K562 (cell line): ENCODE measurements at regions not wholly inside any gene's neighbourhood (a gene's known extent, or its start where the extent isn't known, plus 50 kb on each side); places are given as distances from the start of the nearest gene placed in this dataset.

Experiments
- ATAC-seq: fragments of 200-7000 bp; cut with Tn5 transposase; 3 replicates; pipeline ENCODE4 v1.9.1; 2020; ENCODE audit warnings: moderate library complexity
- BruUV-seq: library from RNA; stranded (reverse); fragments of 400-500 nt; replicated peaks from 2 replicates; lab custom pipeline; 2021; lab: Mats Ljungman, UMichigan
- CTCF ChIA-PET: fragments of 300-600 bp; formaldehyde crosslinking; extraction: SDS; loops from one replicate; lab custom pipeline; 2021; ENCODE audit warnings: low intra/inter-chr PET ratio; lab: Yijun Ruan, JAX
- POLR2A ChIA-PET: fragments of 300-600, 350-650 bp; sonication (Branson Sonifier 250); formaldehyde crosslinking; extraction: SDS; loops from one replicate; lab custom pipeline; 2021; ENCODE audit warnings: antibody characterized with exemption, inconsistent platforms; lab: Yijun Ruan, JAX
- DNase-seq, 4 experiments: peaks; one replicate each; pipeline versions ENCODE4 v3.0.0 to v3.0.0-alpha.2; 2011 to 2018; ENCODE audit warnings: low spot score in 3 of 4, mixed read lengths in 3 of 4; ENCODE audit errors: extremely low read depth in 1 of 4
- FAIRE-seq: peaks from 2 replicates; lab custom pipeline; 2011; peaks lifted over from hg19 to GRCh38; lab: Jason Lieb, UNC
- H2AFZ ChIP-seq: 2 replicates; pipeline ENCODE4 v1.6.0; 2011; ENCODE audit warnings: low read depth, low read length, control low read depth, inconsistent platforms
- H3K27ac ChIP-seq: fragments of 200-600 bp; 3 replicates; pipeline ENCODE4 v1.8.0; 2011; ENCODE audit warnings: low read depth, mild to moderate bottlenecking, control low read depth, inconsistent platforms, low read length, moderate library complexity, mixed read lengths; ENCODE audit errors: extremely low read depth
- H3K27me3 ChIP-seq, 2 experiments: fragments of 300-600 bp in 1 of 2; 2 replicates in 1 of 2; 3 replicates in 1 of 2; pipeline versions ENCODE4 v1.6.0 to v1.8.0; 2011; ENCODE audit warnings: inconsistent platforms in 2 of 2, low read length in 2 of 2, mild to moderate bottlenecking in 1 of 2, mixed read lengths in 1 of 2, moderate library complexity in 1 of 2; ENCODE audit not compliant: control insufficient read depth in 2 of 2, insufficient read depth in 2 of 2
- H3K36me3 ChIP-seq: fragments of 300-600 bp; 3 replicates; pipeline ENCODE4 v1.8.0; 2011; ENCODE audit warnings: mild to moderate bottlenecking, low read length, inconsistent platforms; ENCODE audit not compliant: control insufficient read depth, insufficient read depth
- H3K4me1 ChIP-seq, 2 experiments: fragments of 200-600 bp in 1 of 2; replicated peaks in 1 of 2; 2 replicates in 1 of 2; 3 replicates in 1 of 2; pipeline versions ENCODE4 v1.5.1 to v1.8.0; 2011; ENCODE audit warnings: inconsistent platforms in 2 of 2, low read length in 2 of 2, mild to moderate bottlenecking in 1 of 2, mixed read lengths in 1 of 2, moderate library complexity in 1 of 2; ENCODE audit not compliant: control insufficient read depth in 2 of 2, insufficient read depth in 2 of 2
- H3K4me2 ChIP-seq: 2 replicates; pipeline ENCODE4 v1.6.1; 2011; ENCODE audit warnings: low read length, control low read depth, inconsistent platforms, mixed read lengths; ENCODE audit not compliant: insufficient read depth
- H3K4me3 ChIP-seq: fragments of 200-600 bp; sonication (generic), shearing (Covaris generic); 2 replicates; pipeline ENCODE4 v1.5.1; 2016; ENCODE audit warnings: control low read depth, inconsistent platforms
- H3K79me2 ChIP-seq: fragments of 200-600 bp; 3 replicates; pipeline ENCODE4 v1.8.0; 2011; ENCODE audit warnings: low read length, inconsistent platforms; ENCODE audit not compliant: control insufficient read depth, insufficient read depth
- H3K9ac ChIP-seq, 2 experiments: 2 replicates each; pipeline versions ENCODE4 v1.6.0 to v1.6.1; 2011; ENCODE audit warnings: low read depth in 2 of 2, low read length in 2 of 2, control low read depth in 1 of 2, inconsistent platforms in 1 of 2, mild to moderate bottlenecking in 1 of 2, mixed read lengths in 1 of 2; ENCODE audit not compliant: insufficient read depth in 1 of 2
- H3K9me1 ChIP-seq: one replicate; pipeline ENCODE4 v1.6.0; 2011; ENCODE audit warnings: inconsistent platforms, mild to moderate bottlenecking, low read length, moderate library complexity; ENCODE audit not compliant: control insufficient read depth, insufficient read depth
- H3K9me3 ChIP-seq: replicated peaks from 2 replicates; pipeline ENCODE4 v1.5.1; 2011; ENCODE audit warnings: low read depth, low read length, inconsistent platforms; ENCODE audit not compliant: control insufficient read depth, insufficient read depth
- H4K20me1 ChIP-seq: replicated peaks from 2 replicates; pipeline ENCODE4 v1.6.1; 2011; ENCODE audit warnings: low read length, inconsistent platforms, mixed read lengths; ENCODE audit not compliant: control insufficient read depth, insufficient read depth
- C11orf30 ChIP-seq: fragments of 450-650 bp; IDR thresholded peaks from 2 replicates; pipeline ENCODE4 v1.6.1; 2016; ENCODE audit warnings: low read depth, mild to moderate bottlenecking
- MAFF ChIP-seq: IDR thresholded peaks from 2 replicates; pipeline ENCODE4 v1.6.1; 2012; ENCODE audit warnings: low read length, improper control_type of control experiment
- MAFG ChIP-seq: fragments of 450-650 bp; conservative IDR thresholded peaks from 2 replicates; pipeline ENCODE4 v1.6.1; 2016; ENCODE audit warnings: missing genetic modification characterization, missing compliant biosample characterization
- MAFK ChIP-seq: IDR thresholded peaks from 2 replicates; pipeline ENCODE4 v1.6.1; 2011; ENCODE audit warnings: low read length, improper control_type of control experiment
- NONO ChIP-seq, 2 experiments: fragments of 200-400 bp in 1 of 2; fragments of 450-650 bp in 1 of 2; formaldehyde crosslinking in 1 of 2; IDR thresholded peaks; 2 replicates each; pipeline ENCODE4 v1.6.1; 2017; ENCODE audit warnings: low read depth in 2 of 2, mild to moderate bottlenecking in 2 of 2, moderate library complexity in 2 of 2, low read length in 1 of 2
- ZFP30 ChIP-seq: fragments of 250-450 bp; sonication (Bioruptor Pico); IDR thresholded peaks from 2 replicates; pipeline ENCODE4 v1.8.0; 2022; ENCODE audit warnings: moderate library complexity, mild to moderate bottlenecking, inconsistent platforms, borderline replicate concordance
- ZNF316 ChIP-seq: fragments of 450-650 bp; IDR thresholded peaks from 2 replicates; pipeline ENCODE4 v1.6.1; 2016
- WGBS: fragments of 100-300 bp; shearing (Covaris generic); methylation state at CpG from one replicate; pipeline ENCODE4 v1.1.6; 2016; ENCODE audit warnings: low coverage, mixed read lengths; ENCODE audit not compliant: insufficient coverage; ENCODE audit errors: missing lambda C conversion rate; 5-methylcytosine and 5-hydroxymethylcytosine counted together
- in situ Hi-C: fragments of 300-500 bp; cut with MboI; formaldehyde crosslinking; loops from 4 replicates; pipeline ENCODE4 v1.15.0; 2018; ENCODE audit warnings: inconsistent platforms, mixed read lengths
- intact Hi-C: fragments of 100-400 bp; cut with micrococcal nuclease; formaldehyde crosslinking; loops from 2 replicates; pipeline ENCODE4 v1.14.2; 2022

GRCh38 chr1:55402671-55403464 is 187.7 kb upstream of the USP24 start:
- H3K9me1 ChIP-seq, result no peaks in the 10 kb centered on the region
- H3K9ac ChIP-seq, result 0 out of 4 replicates have a peak overlapping the region, but pooled peaks of 1 of the 2 experiments have one; percentile 5
- CTCF ChIA-PET, result no interaction called here
- no peaks in the 10 kb centered on the region for H3K4me1 ChIP-seq
- H3K79me2 ChIP-seq, result no peaks in the 10 kb centered on the region
- in situ Hi-C loops (no loop called here), intact Hi-C loops (no loop called here)
- no peak for ATAC-seq
- POLR2A ChIA-PET, result interaction anchor here (0.6 to 0.7 kb wide), 2 partner anchors 7 to 59 kb away, joined by 3 read pairs; no protein-coding TSS in a partner anchor
- peak; percentile 86 for TF ChIP-seq MAFF
- peak; percentile 89 for TF ChIP-seq MAFG
- peak; percentile 94 for TF ChIP-seq ZNF316
- TF ChIP-seq C11orf30, result peak; percentile 90
- TF ChIP-seq NONO (IDR thresholded peaks at IDR 0.05; ENCODE audit: low read depth in 2 of 2, low read length in 1 of 2), result no peak
- TF ChIP-seq ZFP30 (CRISPR knock-in tag), result no peak
- TF ChIP-seq MAFK, result peak; percentile 88
- DNase-seq, result no peak
- FAIRE-seq, result no peak
- peaks cover 0 to 5% of the 10 kb centered on the region in 2 experiments; a peak in 2 of 5 replicates for H3K27me3 ChIP-seq
- H3K4me2 ChIP-seq, result no peak overlapping the region
- H3K36me3 ChIP-seq, result no peaks in the 10 kb centered on the region
- 0% methylated on average over 2 of the region's 2 CpGs for WGBS
- no peak overlapping the region for H2AFZ ChIP-seq
- no peak overlapping the region for H3K4me3 ChIP-seq
- BruUV-seq, result no TSS peak
- H3K27ac ChIP-seq, result no peak overlapping the region
- no peaks in the 10 kb centered on the region for H3K9me3 ChIP-seq
- H4K20me1 ChIP-seq, result no peaks in the 10 kb centered on the region
